HG03432 (cell line): ENCODE measurements at regions not wholly inside any gene's neighbourhood (a gene's known extent, or its start where the extent isn't known, plus 50 kb on each side); places are given as distances from the start of the nearest gene placed in this dataset.

Source experiments
- ATAC-seq: cut with Tn5 transposase; IDR thresholded peaks from one replicate; pipeline ENCODE4 v1.9.1; 2021; ENCODE audit warnings: mild to moderate bottlenecking, moderate library complexity; ENCODE audit not compliant: unreplicated experiment

DNA sequence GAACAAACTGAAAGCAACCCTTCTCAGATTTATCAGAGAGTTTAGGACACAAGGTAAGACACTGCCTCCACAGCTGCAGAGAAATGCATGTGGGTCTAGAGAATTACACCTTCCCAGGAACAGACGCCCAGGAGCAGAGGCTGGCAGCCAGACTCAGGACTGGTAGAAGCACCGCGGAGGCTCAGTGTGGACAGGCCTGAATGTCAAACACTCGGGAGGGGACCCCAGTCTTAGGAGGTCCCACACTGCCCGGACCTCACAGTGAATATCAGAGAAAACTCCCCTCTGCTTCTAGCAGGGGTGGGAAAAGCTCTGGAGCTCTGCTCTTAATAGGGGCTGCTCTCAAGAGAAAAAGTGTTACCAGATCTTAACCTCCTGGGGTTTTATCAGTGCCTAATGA, 952.7 kb downstream of the BRD1 start:
- no peak for ATAC-seq

DNA sequence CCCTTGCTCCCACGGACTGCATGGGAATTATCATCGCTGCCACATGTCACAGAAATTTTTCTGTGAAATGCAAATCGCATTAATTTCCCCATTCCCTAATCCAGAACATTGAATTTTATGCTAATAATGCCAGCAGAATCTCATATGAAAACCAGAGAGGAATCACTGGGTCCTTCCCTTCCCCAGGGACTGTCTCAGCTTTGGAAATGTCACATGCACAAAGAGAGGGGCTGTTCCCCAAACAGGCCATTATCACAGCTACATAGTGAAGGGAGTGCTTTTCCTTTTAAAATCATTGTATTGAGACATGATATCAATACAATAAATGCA, 954.5 kb downstream of the BRD1 start:
- ATAC-seq = no peak

DNA sequence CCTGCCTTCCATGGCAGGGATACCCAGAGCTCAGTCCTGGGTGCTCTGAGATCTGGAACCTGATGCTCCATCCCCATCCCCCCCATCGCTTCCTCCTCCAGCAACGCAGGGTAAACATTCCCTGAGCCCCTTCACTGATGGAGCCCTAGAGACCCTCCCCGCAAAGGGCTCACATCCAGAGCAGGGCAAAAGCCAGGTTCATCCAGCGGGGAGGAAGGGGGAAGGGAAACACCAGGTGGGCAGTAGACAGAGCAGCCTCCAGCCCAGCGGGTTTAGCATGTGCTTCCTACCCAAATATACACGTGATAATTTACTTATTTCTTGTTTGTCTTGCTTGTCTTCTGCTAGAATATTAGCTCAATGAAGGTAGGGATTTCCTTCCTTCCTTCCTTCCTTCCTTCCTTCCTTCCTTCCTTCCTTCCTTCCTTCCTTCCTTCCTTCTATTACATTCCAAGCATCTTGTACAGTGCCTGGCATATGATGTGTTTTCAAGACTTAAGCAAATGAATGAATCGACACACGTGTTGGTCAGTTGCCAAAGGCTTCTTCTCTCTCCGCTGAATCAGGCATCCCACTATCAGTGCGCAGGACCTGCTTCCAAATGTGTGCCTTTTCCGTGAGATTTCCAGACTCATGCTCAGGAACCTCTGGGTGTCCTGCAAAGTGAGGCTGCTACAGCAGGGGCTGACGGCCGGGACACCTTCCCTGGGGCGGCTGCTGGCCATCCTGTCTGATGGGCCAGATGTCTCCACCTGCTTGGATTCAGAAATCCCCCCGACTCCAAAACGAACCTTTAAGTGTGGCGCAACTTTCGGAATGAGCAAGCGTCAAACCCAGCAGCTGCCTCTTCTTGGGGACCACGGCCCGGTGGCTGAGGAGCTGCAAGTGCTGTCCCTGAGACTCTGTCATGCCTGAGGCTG, 955.1 kb downstream of the BRD1 start:
- ATAC-seq = no peak

DNA sequence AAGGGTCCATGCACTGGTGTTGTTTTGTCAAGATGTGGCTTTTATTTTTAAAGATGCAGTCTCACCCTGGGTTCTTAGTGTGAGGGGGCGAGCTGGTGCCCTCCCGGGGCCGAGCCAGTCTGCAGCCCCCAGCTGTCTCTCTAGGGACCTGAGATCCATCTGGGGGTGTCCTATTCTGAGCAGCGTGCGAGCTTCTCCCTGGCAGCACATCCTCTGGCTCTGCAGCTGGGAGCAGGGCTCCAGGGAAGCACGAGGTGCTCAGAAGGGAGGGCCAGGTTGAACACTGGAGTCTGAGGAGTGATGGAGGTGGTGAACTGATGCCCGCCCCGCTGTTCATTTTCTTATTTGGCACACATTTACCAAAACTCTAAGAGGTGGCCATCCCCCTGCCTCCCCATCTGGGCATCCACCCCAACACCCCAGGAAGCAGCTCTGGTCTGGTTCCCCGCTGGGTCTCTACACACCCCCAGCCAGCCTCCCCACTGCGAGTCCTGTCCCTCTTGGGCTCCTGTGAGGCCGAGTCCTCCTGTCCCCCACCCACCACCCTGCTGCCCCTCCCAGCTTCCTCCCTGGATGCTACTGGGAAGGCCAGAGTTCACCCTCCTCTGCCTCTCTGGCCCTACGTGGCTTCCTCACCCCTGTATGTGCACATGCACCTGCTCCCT, 956.4 kb downstream of the BRD1 start:
- ATAC-seq = no peak

DNA sequence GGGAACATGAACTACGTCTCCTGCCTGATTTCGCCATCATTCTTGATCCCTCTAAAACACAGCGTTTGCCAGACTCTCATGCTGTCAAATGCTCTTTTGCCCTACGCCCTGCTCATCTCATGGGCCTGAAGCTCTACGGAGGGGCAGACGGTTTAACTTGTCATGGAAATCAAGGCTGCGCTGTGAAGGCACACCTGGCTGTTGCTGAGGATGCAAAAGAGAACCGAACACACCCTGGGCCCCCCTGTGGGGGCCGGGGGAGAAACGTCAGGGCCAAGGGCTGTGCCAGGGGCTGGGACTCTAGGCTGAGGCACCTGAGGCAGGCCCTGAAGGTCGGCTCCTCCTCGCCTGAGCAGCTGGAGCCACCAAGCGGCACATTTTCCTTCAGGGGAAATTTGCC, 957.2 kb downstream of the BRD1 start:
- ATAC-seq = no peak

DNA sequence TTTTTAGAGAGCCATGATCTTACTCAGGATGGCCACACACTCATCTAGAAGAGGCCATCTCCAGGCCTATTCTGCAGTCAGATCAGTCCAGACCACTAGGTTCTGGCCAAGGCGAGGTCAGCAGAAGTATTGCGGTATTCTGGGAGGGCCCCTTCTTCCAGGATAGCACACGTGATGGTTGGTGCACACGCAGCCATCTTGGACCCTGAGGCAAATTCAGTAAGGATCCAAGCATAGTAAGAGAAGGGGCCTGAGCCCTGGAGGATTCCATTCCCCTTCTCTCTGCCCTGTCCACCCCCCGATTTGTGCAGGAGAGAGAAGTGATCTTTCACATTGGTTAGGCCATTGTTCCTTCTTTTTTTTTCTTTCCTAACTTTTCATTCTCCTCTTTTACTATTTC, 957.9 kb downstream of the BRD1 start:
- no peak for ATAC-seq

DNA sequence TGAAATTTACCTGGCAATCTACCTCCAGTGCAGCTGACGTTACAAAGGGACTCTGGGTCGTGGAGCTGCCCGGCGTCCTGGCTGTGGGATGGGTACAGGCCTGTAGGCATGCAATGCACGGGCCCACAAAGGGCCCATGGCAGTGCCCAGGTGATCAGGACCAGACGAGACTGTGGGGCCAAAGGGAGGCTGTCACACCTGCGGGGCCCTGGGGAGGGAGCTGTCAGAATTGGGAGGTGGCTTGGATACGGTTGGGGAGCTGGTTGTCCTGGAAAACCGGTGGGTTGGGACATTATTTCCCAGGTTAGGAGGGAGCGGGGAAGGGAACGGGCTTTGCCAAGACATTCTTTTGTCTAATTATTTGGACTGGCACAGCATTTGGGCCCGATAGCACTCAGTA, 958.5 kb downstream of the BRD1 start:
- ATAC-seq = no peak

DNA sequence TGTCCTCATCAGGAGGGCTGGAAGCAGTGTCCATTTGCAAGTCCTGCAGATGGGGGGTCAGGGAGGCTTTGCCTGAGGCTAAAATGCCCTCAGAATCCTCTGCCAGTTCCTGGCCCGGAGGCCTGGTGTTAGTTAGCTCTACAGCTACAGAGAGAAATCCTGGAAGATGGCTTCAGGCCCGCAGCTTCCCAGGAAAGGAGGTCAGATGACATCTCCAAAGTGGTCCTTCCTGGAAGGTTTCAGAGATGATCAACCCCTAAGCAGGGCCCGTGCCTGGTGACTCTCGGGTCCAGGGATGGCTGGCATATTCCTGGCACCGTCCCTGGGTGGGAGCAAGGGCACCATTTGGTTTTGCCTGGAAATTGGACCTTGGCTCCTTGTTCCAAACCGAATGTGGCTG, 959.1 kb downstream of the BRD1 start:
- ATAC-seq = no peak

DNA sequence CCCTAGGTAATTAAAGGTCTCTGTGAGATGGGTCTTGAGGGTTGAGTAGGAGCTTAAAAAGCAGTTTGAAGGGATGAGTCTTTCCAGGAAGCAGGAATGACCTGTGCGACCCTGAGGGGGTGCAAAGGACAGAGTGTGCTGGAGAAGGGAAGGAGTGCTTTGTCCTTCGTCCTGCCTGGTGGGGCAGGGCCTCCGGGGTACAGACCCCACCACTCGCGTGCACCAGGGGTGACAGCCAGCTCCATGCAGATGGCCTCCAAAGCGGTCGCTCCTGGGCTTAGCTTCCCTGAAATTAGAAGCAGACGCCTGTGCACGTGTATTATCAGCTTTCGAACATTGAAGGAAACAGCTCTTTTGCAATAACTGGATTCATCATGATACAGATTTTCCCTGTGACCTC, 959.8 kb downstream of the BRD1 start:
- no peak for ATAC-seq

DNA sequence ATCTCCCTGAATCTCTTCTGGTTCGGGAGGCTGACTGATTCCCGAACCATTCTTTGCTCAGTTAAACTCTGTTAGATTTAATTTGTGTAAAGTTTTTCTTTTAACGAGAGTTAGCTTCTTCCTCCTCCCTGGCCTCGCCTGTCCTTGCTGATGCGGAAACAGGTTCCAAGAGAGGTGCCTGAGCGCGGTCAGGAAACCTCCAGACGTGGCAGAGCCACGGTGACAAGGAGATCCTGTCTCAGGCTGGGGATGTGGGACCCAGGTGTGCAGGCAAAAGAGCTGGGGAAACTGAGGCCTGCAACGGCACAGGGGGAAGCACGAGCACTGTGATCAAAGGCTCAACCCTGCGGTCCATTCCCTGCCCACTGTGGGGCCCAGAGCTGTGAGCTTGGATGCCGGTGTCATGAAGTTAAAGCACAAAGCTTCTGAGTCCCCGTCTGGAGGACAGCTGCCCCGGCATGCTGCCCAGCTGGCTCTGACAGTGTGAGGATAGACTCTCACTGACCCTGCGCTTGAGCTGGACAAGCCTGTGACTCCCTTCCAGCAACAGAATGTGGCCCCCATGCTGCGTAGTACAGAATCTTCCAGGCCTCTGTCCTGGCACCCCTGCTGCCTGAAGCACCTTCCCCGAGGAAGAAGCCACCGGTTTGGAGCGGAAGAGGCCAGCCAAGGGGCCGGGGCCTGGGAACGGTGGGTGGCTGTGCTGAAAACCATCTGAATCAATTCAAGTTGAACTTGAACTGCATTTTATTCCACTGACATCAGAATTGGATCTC, 960.6 kb downstream of the BRD1 start:
- no peak for ATAC-seq

DNA sequence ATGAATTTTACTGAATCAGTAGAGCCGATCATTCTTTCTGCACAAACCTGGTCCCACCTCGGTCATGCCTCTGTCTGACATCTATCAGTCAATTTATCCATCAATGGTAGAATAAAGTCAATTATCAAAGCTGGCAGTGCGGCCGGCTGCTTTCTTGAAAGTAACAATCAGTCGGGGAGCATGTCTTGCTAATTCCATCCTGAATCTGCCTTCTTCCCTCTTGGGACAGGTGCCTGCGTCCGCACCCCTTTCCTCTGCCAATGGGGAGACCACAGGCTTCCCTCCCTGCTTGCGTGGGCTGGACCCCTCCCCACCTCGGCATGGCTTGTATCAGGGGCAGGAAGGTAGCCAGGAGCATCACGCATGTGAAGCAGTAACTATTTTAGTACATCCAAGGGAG, 962.9 kb downstream of the BRD1 start:
- ATAC-seq = no peak

DNA sequence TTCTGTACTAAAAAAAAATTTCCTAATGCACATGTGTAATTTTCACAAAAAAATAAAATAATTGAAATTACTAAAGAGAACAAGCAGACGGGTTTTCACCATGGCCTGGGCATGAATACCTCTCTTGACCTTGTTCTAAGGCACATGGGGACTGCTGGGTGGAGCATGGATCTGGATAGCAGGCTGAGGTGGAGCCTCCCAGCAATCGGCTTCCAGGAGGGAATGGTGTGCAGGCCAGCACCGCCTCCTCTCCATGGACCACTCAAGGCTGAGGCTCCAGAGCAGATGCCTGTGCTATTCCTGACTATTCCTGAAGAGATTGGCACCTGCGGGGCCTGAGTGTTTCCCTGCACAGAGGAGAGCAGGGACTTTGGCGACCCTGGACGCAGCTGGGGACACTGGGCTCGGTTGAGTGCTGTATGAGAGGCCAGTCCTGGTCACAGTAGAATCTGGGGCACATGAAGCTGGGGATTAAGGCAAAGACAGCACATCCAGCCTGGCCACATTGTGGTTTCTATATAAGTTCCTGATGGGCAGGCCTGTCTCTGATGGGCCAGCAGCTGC, 963.6 kb downstream of the BRD1 start:
- no peak for ATAC-seq

DNA sequence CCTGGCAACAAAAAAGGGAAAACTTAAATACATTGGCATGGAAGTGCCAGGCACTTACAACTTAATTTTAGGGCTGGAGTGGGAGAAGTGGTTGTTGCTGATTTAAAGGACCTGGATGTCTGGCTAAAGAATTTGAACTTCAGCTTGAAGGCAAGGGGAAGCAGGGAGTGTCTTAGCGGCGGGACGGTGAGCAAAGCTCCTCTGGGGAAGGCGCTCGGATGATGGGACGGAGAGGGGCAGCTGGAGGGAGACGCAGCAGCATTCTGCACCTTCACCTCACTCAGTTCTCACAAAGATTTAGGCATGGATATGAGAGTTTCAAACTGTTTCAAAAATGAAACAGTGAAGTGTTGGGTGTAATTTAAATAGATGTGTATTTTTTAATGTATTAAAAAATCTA, 967.1 kb downstream of the BRD1 start:
- ATAC-seq = no peak

DNA sequence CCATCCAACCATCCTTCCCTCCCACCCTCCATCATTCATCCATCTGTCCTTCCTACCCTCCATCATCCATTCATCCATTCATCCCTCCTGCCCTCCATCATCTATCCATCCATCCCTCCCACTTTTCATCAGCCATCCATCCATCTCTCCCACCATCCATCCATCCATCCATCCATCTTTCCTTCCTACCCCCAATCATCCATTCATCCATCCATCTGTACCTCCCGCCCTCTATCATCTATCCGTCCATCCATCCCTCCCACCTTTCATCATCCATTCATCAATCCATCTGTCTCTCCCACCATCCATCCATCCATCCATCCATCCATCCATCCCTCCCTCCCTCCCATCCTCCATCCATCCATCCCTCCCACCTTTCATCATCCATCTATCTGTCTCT, 968.8 kb downstream of the BRD1 start:
- no peak for ATAC-seq

DNA sequence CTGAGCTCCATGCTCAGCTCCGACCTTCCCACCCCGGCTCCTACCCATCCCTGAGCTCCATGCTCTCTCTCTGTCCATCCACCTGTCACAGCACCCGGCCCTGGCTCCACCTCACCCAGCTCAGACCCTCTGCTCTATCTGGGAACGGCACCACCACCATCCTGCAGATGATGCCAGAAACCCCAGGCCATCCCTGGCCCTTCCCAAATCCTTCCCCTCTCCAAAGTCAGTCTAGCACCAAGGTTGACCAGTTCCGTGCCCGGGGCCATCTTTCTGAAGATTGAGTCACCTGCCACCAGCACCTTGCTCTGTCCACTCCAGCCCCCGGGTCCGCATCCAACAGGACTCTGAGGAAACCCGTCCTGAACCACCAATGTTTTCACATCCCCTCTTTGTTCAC, 969.6 kb downstream of the BRD1 start:
- no peak for ATAC-seq

DNA sequence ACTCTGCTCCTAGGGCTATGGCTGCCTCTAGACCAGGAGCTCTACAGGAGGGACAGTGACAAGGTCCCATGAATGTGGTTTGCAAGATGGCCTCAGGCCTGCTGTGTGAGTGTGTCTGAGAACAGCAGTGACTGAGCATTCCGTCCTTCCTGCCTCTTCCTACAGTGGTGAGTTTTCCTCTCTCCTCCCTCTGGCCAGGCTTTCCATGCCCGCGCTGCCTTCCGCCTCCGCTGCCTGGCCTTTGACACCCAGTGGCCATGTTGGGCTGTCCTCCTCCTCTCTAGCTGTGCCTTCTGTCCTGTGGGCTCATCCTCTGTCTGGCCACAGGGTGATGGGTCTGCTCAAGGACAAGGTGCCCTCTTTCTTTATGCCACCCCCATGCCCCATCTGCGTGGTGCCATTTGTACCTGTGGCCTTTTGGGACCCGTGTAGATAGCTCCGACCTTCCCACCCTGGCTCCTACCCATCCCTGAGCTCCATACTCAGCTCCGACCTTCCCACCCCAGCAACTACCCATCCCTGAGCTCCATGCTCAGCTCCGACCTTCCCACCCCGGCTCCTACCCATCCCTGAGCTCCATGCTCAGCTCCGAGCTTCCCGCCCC, 970.4 kb downstream of the BRD1 start:
- no peak for ATAC-seq

DNA sequence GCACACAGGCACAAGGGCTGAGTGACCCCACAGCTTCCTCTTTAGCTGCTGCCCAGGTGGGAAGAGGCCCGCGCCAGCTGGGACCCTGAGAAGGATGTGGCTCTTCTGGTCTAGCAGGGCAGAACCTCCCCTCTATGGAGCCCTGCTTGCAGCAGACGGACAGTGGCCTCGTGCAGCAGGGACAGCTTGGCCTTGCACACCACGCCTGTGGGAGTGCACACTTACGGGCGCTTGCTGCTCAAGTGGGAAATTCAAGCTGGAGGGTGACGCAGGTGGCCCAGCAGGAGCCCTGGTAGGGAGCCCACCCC, 971.4 kb downstream of the BRD1 start:
- ATAC-seq = no peak

DNA sequence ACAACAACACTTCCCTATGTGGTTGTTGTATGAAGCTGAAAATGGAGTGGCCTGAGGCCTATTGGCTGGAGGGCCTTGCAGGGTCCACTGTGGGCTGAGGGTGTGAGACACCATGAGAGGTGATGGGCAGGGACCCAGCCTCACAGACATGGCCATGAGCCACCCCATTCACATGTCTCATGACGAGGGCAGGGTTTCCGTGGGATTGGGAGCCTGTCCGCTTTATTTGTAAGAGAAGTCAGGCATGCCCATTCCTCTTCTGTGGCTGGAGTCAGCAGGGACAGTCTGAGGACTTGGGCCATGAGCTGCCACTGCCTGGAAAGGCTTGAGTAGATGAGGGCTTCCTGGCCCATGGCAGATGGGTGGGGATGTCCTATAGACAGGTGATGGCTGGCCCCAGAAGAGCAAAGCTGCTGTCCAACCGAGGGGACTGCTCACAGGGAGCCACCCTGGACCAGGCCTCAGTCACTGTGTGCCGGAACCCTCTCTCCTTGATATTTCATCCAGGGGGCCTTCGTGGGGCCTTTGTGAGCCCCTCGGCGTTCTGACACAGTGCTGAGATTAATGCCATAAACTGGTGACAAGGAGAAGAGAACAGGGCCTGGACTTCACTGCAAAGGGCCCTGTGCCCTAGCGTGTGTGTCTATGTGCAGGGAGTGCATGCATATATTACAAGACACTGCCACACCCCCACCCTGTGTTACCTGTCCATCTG, 971.9 kb downstream of the BRD1 start:
- ATAC-seq = no peak

DNA sequence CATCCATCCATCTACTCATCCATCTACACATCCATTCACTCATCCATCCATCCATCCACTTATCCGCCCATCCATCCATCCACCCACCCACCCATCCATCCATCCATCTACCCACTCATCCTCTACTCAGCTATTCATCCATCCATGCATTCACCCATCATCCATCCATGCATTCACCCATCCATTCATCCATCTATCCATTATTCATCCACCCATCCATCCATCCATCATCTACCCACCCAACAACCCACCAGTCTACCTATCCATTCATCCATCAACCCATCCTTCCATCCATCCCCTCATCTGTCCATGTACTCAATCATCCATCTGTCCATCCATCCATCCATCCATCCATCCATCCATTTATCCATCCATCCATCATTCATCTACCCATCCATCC, 972.7 kb downstream of the BRD1 start:
- ATAC-seq = no peak

DNA sequence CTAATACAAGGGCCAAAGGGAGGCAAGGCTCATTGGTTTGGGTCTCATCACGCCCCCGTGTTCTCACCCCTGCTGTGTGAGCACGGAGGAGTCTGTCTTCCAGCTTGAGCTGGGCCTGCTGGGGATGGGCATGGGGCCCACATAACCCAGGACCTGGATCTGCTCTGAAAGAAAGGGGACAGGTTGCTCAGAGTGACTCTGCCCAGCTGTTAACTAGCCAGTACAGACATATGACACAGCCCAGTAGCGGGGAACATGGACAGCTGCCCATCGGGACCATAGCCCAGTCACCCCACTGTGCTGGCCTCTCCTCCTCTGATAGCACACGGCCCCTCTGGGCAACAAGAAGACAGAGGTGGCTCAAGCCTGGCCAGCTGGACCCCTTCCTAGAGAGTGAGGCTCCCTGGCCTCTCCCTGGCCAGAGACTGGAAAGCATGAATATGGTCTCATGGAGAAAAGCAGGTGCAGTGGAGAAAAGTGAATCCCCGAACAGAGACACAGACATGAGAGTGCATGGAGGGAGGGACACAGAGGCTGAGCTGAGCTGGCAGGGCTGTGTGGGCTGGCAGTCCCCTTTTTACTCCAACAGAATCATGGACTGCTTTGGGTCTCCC, 973.9 kb downstream of the BRD1 start:
- ATAC-seq = no peak
